Vagina (tissue), 2 donors: ENCODE measurements at regions not wholly inside any gene's neighbourhood (a gene's known extent, or its start where the extent isn't known, plus 50 kb on each side); places are given as distances from the start of the nearest gene placed in this dataset.

Source experiments
- DNase-seq, 2 donors: peaks; one replicate each; pipeline ENCODE4 v3.0.0-alpha.2; 2017; ENCODE audit errors: extremely low spot score in 2 of 2
- H3K27ac ChIP-seq: fragments of 200-600 bp; sonication (generic); one replicate; pipeline ENCODE4 v1.5.1; 2019
- H3K27me3 ChIP-seq: fragments of 200-600 bp; sonication (generic); one replicate; pipeline ENCODE4 v1.5.1; 2019
- H3K36me3 ChIP-seq, 2 donors: fragments of 200-600 bp; sonication (generic); one replicate each; pipeline ENCODE4 v1.5.1; 2017 to 2019
- H3K4me1 ChIP-seq: fragments of 200-600 bp; sonication (generic); one replicate; pipeline ENCODE4 v1.5.1; 2019
- H3K4me3 ChIP-seq, 2 donors: fragments of 200-600 bp; sonication (generic); 1 replicate in 1 of 2; 2 replicates in 1 of 2; pipeline ENCODE4 v1.5.1; 2016 to 2019
- H3K9me3 ChIP-seq: fragments of 200-600 bp; sonication (generic); one replicate; pipeline ENCODE4 v1.5.1; 2019
- POLR2A ChIP-seq, 2 donors: fragments of 450-650 bp; IDR thresholded peaks; one replicate each; pipeline ENCODE4 v1.6.1; 2017; ENCODE audit warnings: antibody characterized with exemption in 2 of 2, mild to moderate bottlenecking in 2 of 2, moderate library complexity in 2 of 2
- POLR2AphosphoS5 ChIP-seq, 2 donors: sonication (generic); formaldehyde crosslinking; IDR thresholded peaks; one replicate each; pipeline ENCODE4 v1.9.0; 2017; ENCODE audit warnings: antibody characterized with exemption in 2 of 2, mild to moderate bottlenecking in 2 of 2, low read depth in 1 of 2; ENCODE audit not compliant: insufficient read depth in 1 of 2
- intact Hi-C: fragments of 100-400 bp; cut with DNase I; formaldehyde crosslinking; loops from one replicate; pipeline ENCODE4 v1.15.1; 2023
- TF ChIP-seq, protein P1 (sequence below), 3 experiments: fragments of 450-650 bp in 2 of 3; fragments of 200-600 bp in 1 of 3; sonication (generic) in 1 of 3; IDR thresholded peaks; one replicate each; pipeline ENCODE4 v1.5.1; 2017 to 2019; ENCODE audit warnings: antibody characterized with exemption in 3 of 3, mild to moderate bottlenecking in 2 of 3, moderate library complexity in 2 of 3

DNA sequence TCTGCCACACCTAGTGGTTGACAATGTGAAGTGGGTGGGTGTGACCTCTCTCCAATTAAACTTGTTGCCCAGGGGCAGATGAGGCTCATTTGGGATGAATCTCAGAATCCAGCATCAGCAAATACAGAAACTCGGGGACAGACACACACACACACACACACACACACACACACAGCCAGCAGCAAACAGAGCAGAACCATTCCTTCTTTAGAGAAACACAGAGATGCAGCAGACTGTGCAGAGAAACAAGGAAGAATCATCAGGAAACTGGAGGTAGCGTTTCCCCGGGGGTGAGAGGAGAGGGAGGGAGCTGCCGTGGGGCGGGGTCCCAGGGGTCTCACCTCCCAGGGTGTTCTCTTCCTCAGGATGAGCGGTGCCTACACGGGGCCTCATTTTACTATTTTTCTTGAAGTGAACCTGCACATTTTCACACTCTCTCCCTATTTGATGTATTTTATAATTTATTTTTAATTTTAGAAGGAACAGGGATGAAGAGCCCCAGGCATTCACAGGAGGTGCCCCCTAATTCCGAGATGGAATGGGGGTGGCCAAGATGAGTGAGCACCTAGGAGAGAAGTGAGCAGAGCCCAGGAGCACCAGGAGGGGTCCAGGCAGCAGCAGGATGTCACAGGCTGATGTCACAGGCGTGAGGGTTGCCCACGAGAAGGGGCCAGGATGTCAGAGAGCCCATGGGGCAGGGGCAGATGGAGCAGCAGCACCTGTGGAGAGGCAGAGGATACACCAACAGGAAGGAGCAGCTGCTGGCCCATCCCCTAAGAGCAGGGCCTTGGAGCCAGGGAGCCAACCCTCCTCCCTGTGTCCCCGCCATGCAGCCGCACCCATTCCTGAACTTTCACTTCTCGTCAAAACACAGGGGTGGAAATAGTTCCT, 85.3 kb upstream of the PPP2R2D start:
- intact Hi-C loops, result no loop called here
- no peak for DNase-seq

DNA sequence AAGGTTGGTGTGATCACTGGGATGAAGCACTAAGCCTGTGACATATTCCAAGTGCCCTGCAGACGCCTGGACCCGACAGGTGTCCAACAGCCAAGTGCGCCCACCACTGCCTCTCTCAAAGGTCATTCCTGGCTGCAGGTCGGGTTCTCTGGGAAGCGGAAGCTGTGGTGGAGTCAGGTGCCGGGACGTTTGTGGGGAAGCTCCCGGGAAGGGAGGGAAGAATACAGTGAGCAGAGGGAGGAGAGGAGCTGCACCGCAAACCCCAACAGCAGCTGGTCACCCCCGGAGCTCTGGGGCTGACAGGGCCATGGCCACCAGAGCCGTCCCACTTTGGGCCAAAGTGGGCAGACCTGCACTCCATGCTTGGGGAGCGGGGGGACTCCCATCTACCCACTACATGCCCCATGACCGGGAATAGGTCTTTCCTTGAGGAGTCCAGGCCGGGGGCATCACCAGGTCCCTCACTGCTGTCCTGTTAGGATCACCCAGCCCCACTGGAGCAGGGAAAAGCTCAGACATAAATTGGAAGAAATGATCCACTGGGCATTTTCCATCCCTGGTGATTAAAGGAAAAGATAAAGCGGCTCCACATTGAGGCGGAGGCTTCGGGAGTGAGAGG, 84.5 kb upstream of the PPP2R2D start:
- DNase-seq, result peak in 1 of 2 donors; percentile 81
- intact Hi-C loops, result no loop called here
- no peaks in the 10 kb centered on the region for H3K4me1 ChIP-seq
- H3K4me3 ChIP-seq, result no peak overlapping the region
- no peaks in the 10 kb centered on the region for H3K36me3 ChIP-seq
- H3K27ac ChIP-seq, result no peak overlapping the region
- no peaks in the 10 kb centered on the region for H3K27me3 ChIP-seq
- no peaks in the 10 kb centered on the region for H3K9me3 ChIP-seq
- TF ChIP-seq POLR2AphosphoS5 (IDR thresholded peaks at IDR 0.05; ENCODE audit: insufficient read depth in 1 of 2, low read depth in 1 of 2) (no peak), POLR2A (IDR thresholded peaks at IDR 0.05) (no peak)
- TF ChIP-seq, protein P1, sequence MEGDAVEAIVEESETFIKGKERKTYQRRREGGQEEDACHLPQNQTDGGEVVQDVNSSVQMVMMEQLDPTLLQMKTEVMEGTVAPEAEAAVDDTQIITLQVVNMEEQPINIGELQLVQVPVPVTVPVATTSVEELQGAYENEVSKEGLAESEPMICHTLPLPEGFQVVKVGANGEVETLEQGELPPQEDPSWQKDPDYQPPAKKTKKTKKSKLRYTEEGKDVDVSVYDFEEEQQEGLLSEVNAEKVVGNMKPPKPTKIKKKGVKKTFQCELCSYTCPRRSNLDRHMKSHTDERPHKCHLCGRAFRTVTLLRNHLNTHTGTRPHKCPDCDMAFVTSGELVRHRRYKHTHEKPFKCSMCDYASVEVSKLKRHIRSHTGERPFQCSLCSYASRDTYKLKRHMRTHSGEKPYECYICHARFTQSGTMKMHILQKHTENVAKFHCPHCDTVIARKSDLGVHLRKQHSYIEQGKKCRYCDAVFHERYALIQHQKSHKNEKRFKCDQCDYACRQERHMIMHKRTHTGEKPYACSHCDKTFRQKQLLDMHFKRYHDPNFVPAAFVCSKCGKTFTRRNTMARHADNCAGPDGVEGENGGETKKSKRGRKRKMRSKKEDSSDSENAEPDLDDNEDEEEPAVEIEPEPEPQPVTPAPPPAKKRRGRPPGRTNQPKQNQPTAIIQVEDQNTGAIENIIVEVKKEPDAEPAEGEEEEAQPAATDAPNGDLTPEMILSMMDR (IDR thresholded peaks at IDR 0.05), result no peak

More for the DNA sequence above, 85.3 kb upstream of the PPP2R2D start:
- Histone ChIP-seq H3K27ac (no peak overlapping the region), H3K4me1 (no peaks in the 10 kb centered on the region), H3K9me3 (no peaks in the 10 kb centered on the region), H3K27me3 (no peaks in the 10 kb centered on the region), H3K36me3 (no peaks in the 10 kb centered on the region), H3K4me3 (no peak overlapping the region)
- TF ChIP-seq POLR2AphosphoS5 (IDR thresholded peaks at IDR 0.05; ENCODE audit: insufficient read depth in 1 of 2, low read depth in 1 of 2) (no peak), POLR2A (IDR thresholded peaks at IDR 0.05) (no peak)
- TF ChIP-seq, protein P1 (IDR thresholded peaks at IDR 0.05), result no peak

DNA sequence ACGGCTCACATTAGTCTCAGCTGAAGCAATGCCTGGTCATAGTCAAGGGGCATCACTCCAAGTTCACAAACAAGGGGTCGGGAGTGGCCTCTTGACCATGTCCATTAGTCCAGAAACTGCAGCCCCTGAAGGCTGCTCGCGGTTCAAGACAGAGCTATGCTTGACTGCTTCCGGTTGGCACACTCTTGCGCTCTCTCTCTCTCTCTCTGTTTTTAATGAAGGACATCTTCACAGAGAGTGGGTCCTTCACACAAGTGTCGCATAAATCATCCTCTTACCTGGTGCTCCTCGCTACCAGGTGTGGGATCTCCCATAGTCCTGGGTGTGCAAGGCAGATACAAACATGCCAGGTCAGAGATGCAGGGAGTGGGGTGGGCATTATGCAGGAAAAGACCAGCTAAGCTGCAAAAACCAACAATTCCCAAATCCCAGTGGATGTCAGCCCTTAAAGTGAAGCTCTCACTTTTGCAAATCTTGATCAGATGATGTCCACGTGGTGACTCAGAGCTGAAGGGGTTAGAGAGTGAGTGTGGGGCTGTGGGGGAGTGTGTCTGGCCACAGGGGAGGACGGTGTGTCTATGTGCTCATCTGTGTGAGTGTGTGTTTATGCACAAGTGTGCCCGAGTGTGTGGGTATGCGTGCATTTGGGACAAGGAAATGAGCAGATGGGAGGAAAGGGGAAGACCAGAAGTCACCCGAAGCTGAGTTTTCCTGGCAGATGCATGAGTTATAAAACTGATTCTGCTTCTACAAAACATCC, 83.7 kb upstream of the PPP2R2D start:
- Histone ChIP-seq H3K4me1 (no peaks in the 10 kb centered on the region), H3K9me3 (no peaks in the 10 kb centered on the region), H3K27me3 (no peaks in the 10 kb centered on the region), H3K36me3 (no peaks in the 10 kb centered on the region), H3K27ac (no peak overlapping the region), H3K4me3 (no peak overlapping the region)
- intact Hi-C loops, result no loop called here
- TF ChIP-seq POLR2A (IDR thresholded peaks at IDR 0.05) (no peak), POLR2AphosphoS5 (IDR thresholded peaks at IDR 0.05; ENCODE audit: insufficient read depth in 1 of 2, low read depth in 1 of 2) (no peak)
- TF ChIP-seq, protein P1 (IDR thresholded peaks at IDR 0.05), result no peak
- DNase-seq, result no peak

DNA sequence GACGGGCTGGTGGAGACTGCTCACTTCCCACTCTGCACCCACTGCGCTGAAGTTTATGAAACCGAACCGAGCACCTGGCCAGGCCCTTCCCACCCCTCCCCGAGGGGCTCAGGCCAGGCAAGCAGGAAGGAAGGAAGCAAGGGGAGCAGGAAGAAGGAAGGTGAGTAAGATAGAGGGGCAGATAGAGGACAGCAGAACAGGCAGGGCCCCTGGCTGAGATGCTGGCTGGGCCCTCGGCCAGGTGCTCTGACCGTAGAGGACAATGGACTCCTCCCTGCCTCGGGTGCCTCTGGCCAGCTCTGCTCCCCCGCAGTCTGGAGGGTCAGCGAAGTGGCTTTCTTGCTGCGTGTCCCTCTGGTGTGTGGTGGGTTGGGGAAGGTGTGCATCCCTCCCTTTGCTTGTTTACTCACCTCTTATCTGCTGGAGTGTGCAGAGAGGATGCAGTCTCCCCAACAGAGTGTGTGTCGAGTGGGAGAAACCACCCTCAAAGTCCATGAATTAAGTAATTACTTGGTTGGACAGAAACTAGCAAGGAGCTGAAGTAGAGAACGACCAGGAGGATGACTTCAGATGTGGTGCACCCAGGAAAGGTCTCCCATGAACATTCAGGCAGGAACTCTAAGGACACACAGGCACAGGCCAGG, 82.8 kb upstream of the PPP2R2D start:
- intact Hi-C loops, result no loop called here
- Histone ChIP-seq H3K27me3 (no peaks in the 10 kb centered on the region), H3K27ac (no peak overlapping the region), H3K9me3 (no peaks in the 10 kb centered on the region), H3K4me3 (no peak overlapping the region), H3K4me1 (no peaks in the 10 kb centered on the region), H3K36me3 (no peaks in the 10 kb centered on the region)
- TF ChIP-seq POLR2A (IDR thresholded peaks at IDR 0.05) (no peak), POLR2AphosphoS5 (IDR thresholded peaks at IDR 0.05; ENCODE audit: insufficient read depth in 1 of 2, low read depth in 1 of 2) (no peak)
- TF ChIP-seq, protein P1 (IDR thresholded peaks at IDR 0.05), result no peak
- peak in 1 of 2 donors; percentile 84 for DNase-seq
